ENCODE measurements at regions not wholly inside any gene's neighbourhood (a gene's known extent, or its start where the extent isn't known, plus 50 kb on each side); places are given as distances from the start of the nearest gene placed in this dataset.

- WGBS: 92% methylated on average over 22 of the region's 22 CpGs
- H3K27me3 ChIP-seq: peaks cover 11% of the 10 kb centered on the region
- H3K36me3 ChIP-seq: no peaks in the 10 kb centered on the region
- H3K27ac ChIP-seq: no peak overlapping the region
- TF ChIP-seq EP300 (IDR thresholded peaks at IDR 0.05) (no peak), POLR2AphosphoS5 (IDR thresholded peaks at IDR 0.05) (no peak), CTCF (IDR thresholded peaks at IDR 0.05) (no peak), POLR2A (IDR thresholded peaks at IDR 0.05) (no peak)
- peaks cover 4% of the 10 kb centered on the region for H3K9me3 ChIP-seq
- H3K4me3 ChIP-seq: no peak overlapping the region
- no peaks in the 10 kb centered on the region for H3K4me1 ChIP-seq
- DNase-seq (ENCODE audit: low spot score in 2 of 2): peak in 1 of 2 donors; percentile 68
These were observed 274.9 kb upstream of the RTL1 start for GRCh38 chr14:101178184-101179072.

GRCh38 chr14:101179691-101180211 lies 276.2 kb upstream of the RTL1 start:
- no peak overlapping the region for H3K4me3 ChIP-seq
- peak in 1 of 2 donors; percentile 72 for DNase-seq (ENCODE audit: low spot score in 2 of 2)
- 87% methylated on average over 8 of the region's 12 CpGs for WGBS

GRCh38 chr14:101181446-101182313 lies 278.2 kb upstream of the RTL1 start:
- Histone ChIP-seq H3K9me3 (peaks cover 4% of the 10 kb centered on the region), H3K36me3 (no peaks in the 10 kb centered on the region), H3K27me3 (peaks cover 28% of the 10 kb centered on the region), H3K27ac (no peak overlapping the region), H3K4me3 (no peak overlapping the region), H3K4me1 (no peaks in the 10 kb centered on the region)
- WGBS: 76% methylated on average over 5 of the region's 6 CpGs
- peak in 1 of 2 donors; percentile 61 for DNase-seq (ENCODE audit: low spot score in 2 of 2)
- TF ChIP-seq POLR2A (IDR thresholded peaks at IDR 0.05) (no peak), POLR2AphosphoS5 (IDR thresholded peaks at IDR 0.05) (no peak), EP300 (IDR thresholded peaks at IDR 0.05) (no peak), CTCF (IDR thresholded peaks at IDR 0.05) (no peak)

More at GRCh38 chr14:101179691-101180211, 276.2 kb upstream of the RTL1 start:
- TF ChIP-seq EP300 (IDR thresholded peaks at IDR 0.05): no peak
- no peak for TF ChIP-seq POLR2A (IDR thresholded peaks at IDR 0.05)
- no peak for TF ChIP-seq CTCF (IDR thresholded peaks at IDR 0.05)
- no peak for TF ChIP-seq POLR2AphosphoS5 (IDR thresholded peaks at IDR 0.05)
- H3K36me3 ChIP-seq: no peaks in the 10 kb centered on the region
- peaks cover 4% of the 10 kb centered on the region for H3K9me3 ChIP-seq
- no peak overlapping the region for H3K27ac ChIP-seq
- H3K4me1 ChIP-seq: no peaks in the 10 kb centered on the region
- peaks cover 17% of the 10 kb centered on the region for H3K27me3 ChIP-seq

GRCh38 chr14:101182476-101182875 lies 279.0 kb upstream of the RTL1 start:
- 70% methylated on average over 4 of the region's 5 CpGs for WGBS
- Histone ChIP-seq H3K36me3 (no peaks in the 10 kb centered on the region), H3K9me3 (peaks cover 4% of the 10 kb centered on the region), H3K4me3 (no peak overlapping the region), H3K27me3 (peaks cover 28% of the 10 kb centered on the region), H3K27ac (no peak overlapping the region), H3K4me1 (no peaks in the 10 kb centered on the region)
- no peak for DNase-seq (ENCODE audit: low spot score in 2 of 2)
- no peak for TF ChIP-seq CTCF (IDR thresholded peaks at IDR 0.05)

Data from suprapubic skin (tissue), 4 donors.